ENCODE measurements at regions not wholly inside any gene's neighbourhood (a gene's known extent, or its start where the extent isn't known, plus 50 kb on each side); places are given as distances from the start of the nearest gene placed in this dataset.

DNA sequence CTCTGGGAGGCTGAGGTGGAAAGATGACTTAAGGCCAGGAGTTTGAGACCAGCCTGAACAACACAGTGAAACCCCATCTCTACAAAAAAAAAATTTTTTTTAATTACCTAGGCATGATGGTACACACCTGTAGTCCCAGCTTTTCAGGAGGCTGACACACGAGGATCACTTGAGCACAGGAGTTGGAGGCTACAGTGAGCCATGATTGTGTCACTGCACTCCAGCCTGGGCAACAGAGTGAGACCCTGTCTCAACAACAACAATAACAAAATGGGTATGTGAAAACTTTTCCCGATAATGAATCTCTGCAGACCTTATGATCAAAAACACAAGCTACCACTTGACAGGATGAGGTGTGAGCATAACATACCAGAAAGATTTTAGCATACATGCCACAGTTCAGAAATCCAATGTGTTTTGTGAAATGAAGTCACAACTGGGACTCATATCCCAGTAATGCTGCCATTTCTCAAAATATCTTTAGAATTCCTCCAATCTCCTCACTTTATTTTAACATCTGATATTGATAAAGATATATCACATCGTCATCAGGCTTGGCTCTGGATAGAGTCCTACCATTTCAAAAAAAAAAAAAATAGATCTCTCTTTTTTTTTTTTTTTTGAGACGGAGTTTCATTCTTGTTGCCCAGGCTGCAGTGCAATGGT lies 74.0 kb upstream of the PELI1 start:
- DNase-seq (ENCODE audit: low read depth in 1 of 2, low spot score in 1 of 2), result no peak
- no peak overlapping the region for H3K27ac ChIP-seq
- no peaks in the 10 kb centered on the region for H3K36me3 ChIP-seq
- H3K4me3 ChIP-seq, result no peak overlapping the region
- no peaks in the 10 kb centered on the region for H3K9me3 ChIP-seq (ENCODE audit: low read depth)
- no peaks in the 10 kb centered on the region for H3K27me3 ChIP-seq
- TF ChIP-seq, protein P1, sequence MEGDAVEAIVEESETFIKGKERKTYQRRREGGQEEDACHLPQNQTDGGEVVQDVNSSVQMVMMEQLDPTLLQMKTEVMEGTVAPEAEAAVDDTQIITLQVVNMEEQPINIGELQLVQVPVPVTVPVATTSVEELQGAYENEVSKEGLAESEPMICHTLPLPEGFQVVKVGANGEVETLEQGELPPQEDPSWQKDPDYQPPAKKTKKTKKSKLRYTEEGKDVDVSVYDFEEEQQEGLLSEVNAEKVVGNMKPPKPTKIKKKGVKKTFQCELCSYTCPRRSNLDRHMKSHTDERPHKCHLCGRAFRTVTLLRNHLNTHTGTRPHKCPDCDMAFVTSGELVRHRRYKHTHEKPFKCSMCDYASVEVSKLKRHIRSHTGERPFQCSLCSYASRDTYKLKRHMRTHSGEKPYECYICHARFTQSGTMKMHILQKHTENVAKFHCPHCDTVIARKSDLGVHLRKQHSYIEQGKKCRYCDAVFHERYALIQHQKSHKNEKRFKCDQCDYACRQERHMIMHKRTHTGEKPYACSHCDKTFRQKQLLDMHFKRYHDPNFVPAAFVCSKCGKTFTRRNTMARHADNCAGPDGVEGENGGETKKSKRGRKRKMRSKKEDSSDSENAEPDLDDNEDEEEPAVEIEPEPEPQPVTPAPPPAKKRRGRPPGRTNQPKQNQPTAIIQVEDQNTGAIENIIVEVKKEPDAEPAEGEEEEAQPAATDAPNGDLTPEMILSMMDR (IDR thresholded peaks at IDR 0.05; ENCODE audit: low read depth, low read length), result no peak
- H3K4me1 ChIP-seq (ENCODE audit: low read depth), result peaks cover 8% of the 10 kb centered on the region

DNA sequence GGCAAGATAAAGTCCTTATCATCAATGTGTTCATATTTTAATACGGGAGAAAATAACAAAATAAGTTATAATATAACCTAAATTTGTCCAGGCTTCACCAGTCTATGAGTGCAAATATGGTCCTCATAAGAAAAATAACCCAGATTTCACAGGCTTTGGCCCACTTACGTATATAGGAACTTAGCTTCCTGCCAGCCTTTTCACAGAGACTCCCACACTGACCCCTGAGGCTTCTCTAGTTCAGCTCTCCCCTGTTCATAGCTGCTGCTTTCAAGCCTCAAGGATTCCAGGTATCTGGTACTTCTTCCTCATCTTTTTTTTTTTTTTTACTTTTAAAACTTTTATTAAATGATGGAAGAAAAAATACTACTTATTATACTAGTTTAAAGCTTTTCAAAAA lies 74.9 kb upstream of the PELI1 start:
- H3K4me1 ChIP-seq (ENCODE audit: low read depth), result peaks cover 8% of the 10 kb centered on the region
- H3K9me3 ChIP-seq (ENCODE audit: low read depth), result no peaks in the 10 kb centered on the region
- no peak overlapping the region for H3K27ac ChIP-seq
- no peak overlapping the region for H3K4me3 ChIP-seq
- DNase-seq (ENCODE audit: low read depth in 1 of 2, low spot score in 1 of 2), result no peak
- H3K36me3 ChIP-seq, result no peaks in the 10 kb centered on the region
- TF ChIP-seq, protein P1 (IDR thresholded peaks at IDR 0.05; ENCODE audit: low read depth, low read length), result no peak
- no peaks in the 10 kb centered on the region for H3K27me3 ChIP-seq

DNA sequence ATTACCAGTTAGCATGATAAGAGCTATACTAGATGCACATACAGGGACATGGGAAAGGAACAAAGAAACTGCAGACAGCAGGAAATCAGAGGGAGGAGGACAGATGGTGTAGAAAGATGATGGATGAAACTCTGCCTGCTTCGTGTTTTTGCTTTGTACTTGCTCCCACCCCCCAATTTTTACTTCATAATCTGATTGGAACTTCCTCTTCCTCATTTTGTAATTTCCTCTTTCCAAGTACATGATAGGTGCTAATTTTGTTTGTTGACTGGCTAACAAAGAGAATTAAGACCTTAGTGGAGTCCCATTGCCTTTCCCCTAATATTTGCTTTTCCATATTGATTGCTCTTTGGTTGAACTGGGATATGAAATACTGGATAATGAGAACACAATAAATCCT lies 76.0 kb upstream of the PELI1 start:
- no peak overlapping the region for H3K27ac ChIP-seq

DNA sequence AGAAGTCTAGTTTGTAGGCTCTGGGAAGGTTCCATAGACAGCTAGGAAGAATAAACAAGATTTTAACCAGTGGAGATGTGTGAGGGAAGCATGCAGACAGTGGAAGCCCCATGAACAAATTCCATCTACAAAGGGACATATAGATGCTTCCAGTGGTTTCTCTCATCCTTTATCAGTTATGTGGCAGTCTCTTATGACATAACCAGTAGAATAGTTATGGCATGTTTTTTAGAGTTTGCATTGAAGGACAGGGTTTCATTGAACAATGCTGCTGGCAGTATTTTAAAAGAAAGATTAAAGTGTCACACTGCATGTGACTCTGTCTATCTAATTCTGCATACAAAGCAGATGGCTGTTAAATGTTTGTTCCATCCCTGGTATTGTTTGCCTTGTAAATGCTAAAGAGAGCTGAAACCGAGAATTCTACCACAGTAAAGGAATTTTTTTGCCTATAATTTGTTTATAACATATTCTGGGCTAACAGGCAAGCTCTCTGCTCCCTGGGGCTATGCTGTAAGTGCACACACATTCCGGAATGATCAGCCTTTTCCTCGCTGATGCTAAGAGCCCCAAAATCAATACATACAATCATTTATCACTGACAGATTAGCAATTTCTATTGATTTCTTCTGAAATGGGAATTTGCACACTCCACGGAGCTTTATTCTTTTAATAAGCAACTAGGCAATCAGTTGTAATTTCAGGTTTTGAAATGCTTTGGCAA lies 76.8 kb upstream of the PELI1 start:
- Histone ChIP-seq H3K36me3 (no peaks in the 10 kb centered on the region), H3K27ac (no peak overlapping the region), H3K4me3 (no peak overlapping the region), H3K4me1 (ENCODE audit: low read depth) (peaks cover 8% of the 10 kb centered on the region), H3K9me3 (ENCODE audit: low read depth) (no peaks in the 10 kb centered on the region), H3K27me3 (no peaks in the 10 kb centered on the region)
- TF ChIP-seq, protein P1 (IDR thresholded peaks at IDR 0.05; ENCODE audit: low read depth, low read length), result no peak
- DNase-seq (ENCODE audit: low read depth in 1 of 2, low spot score in 1 of 2), result no peak

More for the DNA sequence above, 76.0 kb upstream of the PELI1 start:
- DNase-seq (ENCODE audit: low read depth in 1 of 2, low spot score in 1 of 2), result no peak
- TF ChIP-seq, protein P1 (IDR thresholded peaks at IDR 0.05; ENCODE audit: low read depth, low read length), result no peak
- H3K27me3 ChIP-seq, result no peaks in the 10 kb centered on the region
- H3K36me3 ChIP-seq, result no peaks in the 10 kb centered on the region
- no peaks in the 10 kb centered on the region for H3K9me3 ChIP-seq (ENCODE audit: low read depth)
- H3K4me3 ChIP-seq, result no peak overlapping the region
- H3K4me1 ChIP-seq (ENCODE audit: low read depth), result peaks cover 8% of the 10 kb centered on the region

DNA sequence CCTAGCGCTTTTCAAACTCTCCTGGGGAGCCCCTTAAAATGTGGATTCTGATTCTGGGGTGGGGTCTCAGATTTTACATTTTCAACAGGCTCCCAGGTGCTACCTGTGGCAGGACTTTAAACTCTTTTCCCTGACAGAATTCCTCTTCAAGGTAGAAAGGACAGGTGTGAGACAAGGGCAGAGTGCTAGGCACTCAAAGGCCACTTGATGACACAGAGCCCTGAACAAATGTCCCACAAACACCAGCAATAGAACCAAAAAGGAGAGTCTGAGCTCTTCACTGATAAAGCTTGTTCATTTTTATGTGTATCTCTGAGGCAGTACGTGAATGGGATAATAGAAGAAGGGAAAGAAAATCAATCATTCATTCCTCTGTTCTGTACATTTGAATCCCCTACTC lies 77.7 kb upstream of the PELI1 start:
- no peaks in the 10 kb centered on the region for H3K9me3 ChIP-seq (ENCODE audit: low read depth)
- H3K27ac ChIP-seq, result no peak overlapping the region
- H3K4me3 ChIP-seq, result no peak overlapping the region
- peaks cover 8% of the 10 kb centered on the region for H3K4me1 ChIP-seq (ENCODE audit: low read depth)
- DNase-seq (ENCODE audit: low read depth in 1 of 2, low spot score in 1 of 2), result no peak
- no peaks in the 10 kb centered on the region for H3K36me3 ChIP-seq
- TF ChIP-seq, protein P1 (IDR thresholded peaks at IDR 0.05; ENCODE audit: low read depth, low read length), result no peak
- H3K27me3 ChIP-seq, result no peaks in the 10 kb centered on the region
